Caco-2 (cell line): ENCODE measurements at regions not wholly inside any gene's neighbourhood (a gene's known extent, or its start where the extent isn't known, plus 50 kb on each side); places are given as distances from the start of the nearest gene placed in this dataset.

Experiments
- BruUV-seq: library from RNA; stranded (reverse); fragments of 400-500 nt; replicated peaks from 2 replicates; lab custom pipeline; 2021; lab: Mats Ljungman, UMichigan
- CTCF ChIA-PET: fragments of 300-600 bp; sonication (Branson Sonifier 250); formaldehyde crosslinking; loops from one replicate; lab custom pipeline; 2022; ENCODE audit warnings: antibody characterized with exemption; lab: Charles Lee
- POLR2A ChIA-PET: fragments of 300-600 bp; sonication (Branson Sonifier 250); formaldehyde crosslinking; loops from one replicate; lab custom pipeline; 2022; ENCODE audit warnings: antibody characterized with exemption; lab: Charles Lee
- DNase-seq, 2 experiments: peaks; one replicate each; pipeline versions ENCODE4 v3.0.0 to v3.0.0-alpha.2; 2020 to 2022
- H3K27me3 ChIP-seq: replicated peaks from 2 replicates; pipeline ENCODE4 v1.6.0; 2011; ENCODE audit warnings: low read length; ENCODE audit not compliant: control insufficient read depth, insufficient read depth
- H3K36me3 ChIP-seq: 2 replicates; pipeline ENCODE4 v1.5.1; 2011; ENCODE audit warnings: low read length; ENCODE audit not compliant: control insufficient read depth, insufficient read depth
- H3K4me1 ChIP-seq: fragments of 250-450 bp; sonication (Bioruptor Pico); 2 replicates; pipeline ENCODE4 v1.5.1; 2020; ENCODE audit warnings: mild to moderate bottlenecking
- H3K4me3 ChIP-seq: 2 replicates; pipeline ENCODE4 v1.5.1; 2011; ENCODE audit warnings: low read depth, mild to moderate bottlenecking, control low read depth, low read length
- H3K9me3 ChIP-seq: fragments of 250-450 bp; sonication (Bioruptor Pico); 2 replicates; pipeline ENCODE4 v1.5.1; 2020; ENCODE audit warnings: mild to moderate bottlenecking, moderate library complexity
- H3K27ac Mint-ChIP-seq: one replicate; pipeline ENCODE4 v1.8.0; 2022; ENCODE audit warnings: mixed read lengths; ENCODE audit not compliant: unreplicated experiment
- H3K27me3 Mint-ChIP-seq: one replicate; pipeline ENCODE4 v1.8.0; 2022; ENCODE audit warnings: mixed read lengths; ENCODE audit not compliant: insufficient read depth, unreplicated experiment
- H3K36me3 Mint-ChIP-seq: one replicate; pipeline ENCODE4 v1.8.0; 2022; ENCODE audit warnings: mild to moderate bottlenecking, mixed read lengths; ENCODE audit not compliant: insufficient read depth, unreplicated experiment
- H3K4me1 Mint-ChIP-seq: one replicate; pipeline ENCODE4 v1.8.0; 2022; ENCODE audit warnings: low read depth, mixed read lengths; ENCODE audit not compliant: unreplicated experiment
- H3K4me3 Mint-ChIP-seq: one replicate; pipeline ENCODE4 v1.8.0; 2022; ENCODE audit warnings: mild to moderate bottlenecking, moderate library complexity, mixed read lengths; ENCODE audit not compliant: unreplicated experiment
- H3K9me3 Mint-ChIP-seq: one replicate; pipeline ENCODE4 v1.8.0; 2022; ENCODE audit warnings: mixed read lengths; ENCODE audit not compliant: unreplicated experiment
- CTCF ChIP-seq, 2 experiments: fragments of 200-600 bp in 1 of 2; IDR thresholded peaks; 1 replicate in 1 of 2; 2 replicates in 1 of 2; pipeline versions ENCODE4 v1.5.1 to v1.8.0; 2011 to 2022; ENCODE audit warnings: antibody characterized with exemption in 1 of 2, control low read depth in 1 of 2, inconsistent platforms in 1 of 2, low read depth in 1 of 2, low read length in 1 of 2, mild to moderate bottlenecking in 1 of 2, moderate library complexity in 1 of 2; ENCODE audit not compliant: insufficient read depth in 1 of 2, severe bottlenecking in 1 of 2, unreplicated experiment in 1 of 2
- intact Hi-C: fragments of 100-400 bp; cut with micrococcal nuclease; formaldehyde crosslinking; loops from one replicate; pipeline ENCODE4 v1.10.0; 2022; ENCODE audit not compliant: unreplicated experiment

- Mint-ChIP-seq H3K4me3 (no peak overlapping the region), H3K4me1 (no peaks in the 10 kb centered on the region), H3K27me3 (no peaks in the 10 kb centered on the region), H3K27ac (no peak overlapping the region), H3K36me3 (no peaks in the 10 kb centered on the region), H3K9me3 (peaks cover 14% of the 10 kb centered on the region)
- ChIA-PET POLR2A (no interaction called here), CTCF (no interaction called here)
- Histone ChIP-seq H3K36me3 (no peaks in the 10 kb centered on the region), H3K9me3 (no peaks in the 10 kb centered on the region), H3K27me3 (no peaks in the 10 kb centered on the region), H3K4me3 (no peak overlapping the region), H3K4me1 (no peaks in the 10 kb centered on the region)
- TF ChIP-seq CTCF (IDR thresholded peaks at IDR 0.05; ENCODE audit: insufficient read depth in 1 of 2, low read depth in 1 of 2, low read length in 1 of 2, severe bottlenecking in 1 of 2, unreplicated experiment in 1 of 2) = no peak
- BruUV-seq = no TSS peak
- DNase-seq = no peak
- intact Hi-C loops = no loop called here
Observed at GRCh38 chr6:155786528-155786927, 330.9 kb upstream of the NOX3 start.

- Histone ChIP-seq H3K27me3 (no peaks in the 10 kb centered on the region), H3K4me1 (no peaks in the 10 kb centered on the region), H3K4me3 (no peak overlapping the region), H3K9me3 (no peaks in the 10 kb centered on the region), H3K36me3 (no peaks in the 10 kb centered on the region)
- no peaks in the 10 kb centered on the region for H3K4me1 Mint-ChIP-seq
- H3K9me3 Mint-ChIP-seq = peaks cover 14% of the 10 kb centered on the region
- no peak for TF ChIP-seq CTCF (IDR thresholded peaks at IDR 0.05; ENCODE audit: insufficient read depth in 1 of 2, low read depth in 1 of 2, low read length in 1 of 2, severe bottlenecking in 1 of 2, unreplicated experiment in 1 of 2)
- H3K27ac Mint-ChIP-seq = no peak overlapping the region
- POLR2A ChIA-PET = no interaction called here
- no peak overlapping the region for H3K4me3 Mint-ChIP-seq
- H3K27me3 Mint-ChIP-seq = no peaks in the 10 kb centered on the region
- intact Hi-C loops = no loop called here
- no peak for DNase-seq
- CTCF ChIA-PET = no interaction called here
- H3K36me3 Mint-ChIP-seq = no peaks in the 10 kb centered on the region
- no TSS peak for BruUV-seq
Observed at GRCh38 chr6:155782739-155783459, 327.3 kb upstream of the NOX3 start.

- Mint-ChIP-seq H3K36me3 (no peaks in the 10 kb centered on the region), H3K9me3 (peaks cover 9% of the 10 kb centered on the region), H3K4me3 (no peak overlapping the region), H3K27ac (no peak overlapping the region), H3K27me3 (no peaks in the 10 kb centered on the region), H3K4me1 (no peaks in the 10 kb centered on the region)
- BruUV-seq = no TSS peak
- Histone ChIP-seq H3K4me1 (no peaks in the 10 kb centered on the region), H3K36me3 (no peaks in the 10 kb centered on the region), H3K4me3 (no peak overlapping the region), H3K9me3 (no peaks in the 10 kb centered on the region), H3K27me3 (no peaks in the 10 kb centered on the region)
- no peak for DNase-seq
- CTCF ChIA-PET = no interaction called here
- POLR2A ChIA-PET = no interaction called here
- TF ChIP-seq CTCF (IDR thresholded peaks at IDR 0.05; ENCODE audit: insufficient read depth in 1 of 2, low read depth in 1 of 2, low read length in 1 of 2, severe bottlenecking in 1 of 2, unreplicated experiment in 1 of 2) = no peak
- intact Hi-C loops = no loop called here
Observed at GRCh38 chr6:155782320-155782731, 326.7 kb upstream of the NOX3 start.
